ENCODE measurements at regions not wholly inside any gene's neighbourhood (a gene's known extent, or its start where the extent isn't known, plus 50 kb on each side); places are given as distances from the start of the nearest gene placed in this dataset.

- ChIA-PET CTCF (interaction anchor here (0.7 kb wide), 1 partner anchor 39 kb away, joined by 5 read pairs; no protein-coding TSS in a partner anchor), POLR2A (ENCODE audit: low non-redundant PET) (no interaction called here)
- DNase-seq (ENCODE audit: low spot score): no peak
- H3K27ac ChIP-seq: no peak overlapping the region
- no peak for TF ChIP-seq CTCF (conservative IDR thresholded peaks at IDR 0.05; ENCODE audit: low read depth)
Observed at GRCh38 chr10:125283836-125284614, 123.7 kb upstream of the CTBP2 start.

- H3K27ac ChIP-seq: no peak overlapping the region
- CTCF ChIA-PET: interaction anchor here (0.7 kb wide), 1 partner anchor 38 kb away, joined by 5 read pairs; no protein-coding TSS in a partner anchor
- POLR2A ChIA-PET (ENCODE audit: low non-redundant PET): no interaction called here
- TF ChIP-seq CTCF (conservative IDR thresholded peaks at IDR 0.05; ENCODE audit: low read depth): no peak
- no peak for DNase-seq (ENCODE audit: low spot score)
Observed at GRCh38 chr10:125283191-125283835, 123.0 kb upstream of the CTBP2 start.

- ChIA-PET CTCF (no interaction called here), POLR2A (ENCODE audit: low non-redundant PET) (no interaction called here)
- no peak for TF ChIP-seq CTCF (conservative IDR thresholded peaks at IDR 0.05; ENCODE audit: low read depth)
- H3K27ac ChIP-seq: no peak overlapping the region
- DNase-seq (ENCODE audit: low spot score): no peak
Observed at GRCh38 chr10:125281091-125281490, 120.7 kb upstream of the CTBP2 start.

- POLR2A ChIA-PET (ENCODE audit: low non-redundant PET): no interaction called here
- DNase-seq (ENCODE audit: low spot score): no peak
- TF ChIP-seq CTCF (conservative IDR thresholded peaks at IDR 0.05; ENCODE audit: low read depth): no peak
- H3K27ac ChIP-seq: no peak overlapping the region
- CTCF ChIA-PET: no interaction called here
Observed at GRCh38 chr10:125276133-125276532, 115.8 kb upstream of the CTBP2 start.

GRCh38 chr10:125274961-125275360 is 114.6 kb upstream of the CTBP2 start:
- no peak for DNase-seq (ENCODE audit: low spot score)
- CTCF ChIA-PET: interaction anchor here (0.7 kb wide), 1 partner anchor 15 kb away, joined by 3 read pairs; no protein-coding TSS in a partner anchor
- POLR2A ChIA-PET (ENCODE audit: low non-redundant PET): no interaction called here
- TF ChIP-seq CTCF (conservative IDR thresholded peaks at IDR 0.05; ENCODE audit: low read depth): no peak
- H3K27ac ChIP-seq: no peak overlapping the region

GRCh38 chr10:125273023-125273422 is 112.7 kb upstream of the CTBP2 start:
- DNase-seq (ENCODE audit: low spot score): no peak
- no peak overlapping the region for H3K27ac ChIP-seq
- POLR2A ChIA-PET (ENCODE audit: low non-redundant PET): no interaction called here
- CTCF ChIA-PET: interaction anchor here (0.6 kb wide), 1 partner anchor 136 kb away, joined by 3 read pairs; no protein-coding TSS in a partner anchor
- no peak for TF ChIP-seq CTCF (conservative IDR thresholded peaks at IDR 0.05; ENCODE audit: low read depth)

All from RWPE1 (cell line).